HepG2 (cell line): ENCODE measurements at regions not wholly inside any gene's neighbourhood (a gene's known extent, or its start where the extent isn't known, plus 50 kb on each side); places are given as distances from the start of the nearest gene placed in this dataset.

ENCODE experiments used
- ATAC-seq: fragments of 200-7000 bp; cut with Tn5 transposase; 3 replicates; pipeline ENCODE4 v1.9.1; 2020; ENCODE audit warnings: mild to moderate bottlenecking, moderate library complexity
- BruUV-seq: library from RNA; stranded (reverse); fragments of 400-500 nt; replicated peaks from 2 replicates; lab custom pipeline; 2021; lab: Mats Ljungman, UMichigan
- CTCF ChIA-PET: fragments of 300-600 bp; formaldehyde crosslinking; extraction: SDS; loops from one replicate; lab custom pipeline; 2021; ENCODE audit warnings: low total read pairs, inconsistent platforms, low intra/inter-chr PET ratio; lab: Yijun Ruan, JAX
- POLR2A ChIA-PET: fragments of 350-600 bp; sonication (Branson Sonifier 250); formaldehyde crosslinking; loops from one replicate; lab custom pipeline; 2020; ENCODE audit warnings: antibody characterized with exemption, inconsistent platforms; lab: Yijun Ruan, JAX
- DNase-seq: peaks from one replicate; pipeline ENCODE4 v3.0.0-alpha.2; 2015; ENCODE audit warnings: low spot score
- FAIRE-seq: peaks from 3 replicates; lab custom pipeline; 2011; peaks lifted over from hg19 to GRCh38; lab: Jason Lieb, UNC
- H2AFZ ChIP-seq: one replicate; pipeline ENCODE4 v1.6.1; 2011; ENCODE audit warnings: low read length, inconsistent platforms
- H3K27ac ChIP-seq: fragments of 300-600 bp; 3 replicates; pipeline ENCODE4 v1.8.0; 2011; ENCODE audit warnings: mixed run types, mild to moderate bottlenecking, mixed read lengths, low read length, inconsistent platforms; ENCODE audit not compliant: insufficient read depth; ENCODE audit errors: extremely low read length
- H3K27me3 ChIP-seq, 2 experiments: fragments of 200-600 bp in 1 of 2; 2 replicates in 1 of 2; 3 replicates in 1 of 2; pipeline versions ENCODE4 v1.6.0 to v1.8.0; 2011; ENCODE audit warnings: low read length in 2 of 2, mild to moderate bottlenecking in 2 of 2, moderate library complexity in 2 of 2, inconsistent platforms in 1 of 2; ENCODE audit not compliant: insufficient read depth in 2 of 2, control insufficient read depth in 1 of 2
- H3K36me3 ChIP-seq, 2 experiments: fragments of 200-600 bp in 1 of 2; replicated peaks in 1 of 2; 2 replicates in 1 of 2; 3 replicates in 1 of 2; pipeline versions ENCODE4 v1.5.1 to v1.8.0; 2011; ENCODE audit warnings: low read length in 2 of 2, inconsistent platforms in 1 of 2; ENCODE audit not compliant: insufficient read depth in 2 of 2, control insufficient read depth in 1 of 2
- H3K4me1 ChIP-seq: 2 replicates; pipeline ENCODE4 v1.5.1; 2012; ENCODE audit warnings: low read length, inconsistent platforms; ENCODE audit not compliant: insufficient read depth
- H3K4me2 ChIP-seq: 2 replicates; pipeline ENCODE4 v1.6.0; 2011; ENCODE audit warnings: low read depth, low read length, inconsistent platforms
- H3K4me3 ChIP-seq, 3 experiments: fragments of 200-600 bp in 1 of 3; sonication (generic), shearing (Covaris generic) in 1 of 3; replicated peaks in 1 of 3; 2 replicates each; pipeline ENCODE4 v1.5.1; 2011 to 2016; ENCODE audit warnings: low read length in 3 of 3, inconsistent platforms in 2 of 3, low read depth in 2 of 3, mild to moderate bottlenecking in 2 of 3, control low read depth in 1 of 3, mixed read lengths in 1 of 3; ENCODE audit not compliant: insufficient read depth in 1 of 3
- H3K79me2 ChIP-seq: one replicate; pipeline ENCODE4 v1.6.1; 2011; ENCODE audit warnings: low read length, inconsistent platforms; ENCODE audit not compliant: insufficient read depth
- H3K9ac ChIP-seq: 2 replicates; pipeline ENCODE4 v1.6.0; 2011; ENCODE audit warnings: mild to moderate bottlenecking, low read depth, low read length, inconsistent platforms; ENCODE audit not compliant: insufficient read depth
- H3K9me3 ChIP-seq: 2 replicates; pipeline ENCODE4 v1.5.1; 2012; ENCODE audit warnings: mild to moderate bottlenecking, low read length
- H4K20me1 ChIP-seq: 2 replicates; pipeline ENCODE4 v1.6.0; 2011; ENCODE audit warnings: inconsistent platforms, mild to moderate bottlenecking, low read length, moderate library complexity; ENCODE audit not compliant: insufficient read depth
- BCL6 ChIP-seq: IDR thresholded peaks from 2 replicates; pipeline ENCODE4 v1.6.1; 2016; ENCODE audit warnings: missing genetic modification reagents, missing compliant biosample characterization
- FOXK2 ChIP-seq: fragments of 450-650 bp; IDR thresholded peaks from 2 replicates; pipeline ENCODE4 v1.6.1; 2016
- HNF1B ChIP-seq: sonication (generic); formaldehyde crosslinking; IDR thresholded peaks from 2 replicates; pipeline ENCODE4 v1.5.1; 2020; ENCODE audit warnings: mild to moderate bottlenecking, moderate library complexity, missing genetic modification reagents
- PLRG1 ChIP-seq: fragments of 450-650 bp; conservative IDR thresholded peaks from 2 replicates; pipeline ENCODE4 v1.6.1; 2016
- RARG ChIP-seq: sonication (generic); formaldehyde crosslinking; IDR thresholded peaks from 2 replicates; pipeline ENCODE4 v1.4.0; 2020; ENCODE audit warnings: low read depth, mild to moderate bottlenecking, missing genetic modification reagents
- SNRNP70 ChIP-seq: fragments of 200-400 bp; formaldehyde crosslinking; IDR thresholded peaks from 2 replicates; pipeline ENCODE4 v1.6.1; 2017; ENCODE audit warnings: mild to moderate bottlenecking, low read depth, low read length, moderate library complexity
- TBL1XR1 ChIP-seq: fragments of 150-350 bp; IDR thresholded peaks from 2 replicates; pipeline ENCODE4 v1.6.1; 2014; ENCODE audit warnings: borderline replicate concordance, low read length; ENCODE audit not compliant: partially characterized antibody
- TBP ChIP-seq: sonication (generic); formaldehyde crosslinking; IDR thresholded peaks from 2 replicates; pipeline ENCODE4 v1.5.0; 2020; ENCODE audit warnings: missing genetic modification reagents
- TFDP2 ChIP-seq: sonication (generic); formaldehyde crosslinking; IDR thresholded peaks from 2 replicates; pipeline ENCODE4 v1.4.0; 2020; ENCODE audit warnings: missing genetic modification reagents
- WGBS: methylation state at CpG from one replicate; pipeline ENCODE4 v1.1.6; 2017; ENCODE audit warnings: low lambda C conversion rate; 5-methylcytosine and 5-hydroxymethylcytosine counted together
- in situ Hi-C: cut with HindIII; loops from 2 replicates; pipeline ENCODE4 v1.10.0; 2017; ENCODE audit warnings: low pct_unique_long_range_greater_than_20kb; ENCODE audit not compliant: extremely low pct_ligation_motif_present
- intact Hi-C: fragments of 100-400 bp; cut with micrococcal nuclease; formaldehyde crosslinking; loops from one replicate; pipeline ENCODE4 v1.10.0; 2022; ENCODE audit not compliant: unreplicated experiment

DNA sequence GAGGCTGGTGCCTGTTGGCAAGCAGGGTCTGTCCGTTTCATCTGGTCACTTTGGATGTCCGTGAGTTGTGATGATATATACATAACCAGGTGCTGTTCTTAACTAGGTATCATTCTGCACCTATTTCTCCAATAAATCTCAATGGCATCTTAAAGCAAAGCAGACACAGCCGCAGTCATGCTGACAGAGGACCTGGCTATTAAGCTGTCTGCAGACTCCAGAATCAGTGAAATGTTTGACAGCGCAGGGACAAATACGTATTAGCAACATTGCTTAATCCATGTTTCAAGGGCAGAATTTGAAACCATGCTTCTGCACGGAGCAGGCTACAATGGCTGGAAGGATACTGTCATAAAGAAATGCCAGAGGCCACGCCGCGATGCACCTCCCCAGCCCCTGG is 414.6 kb downstream of the ZNF516 start:
- no peaks in the 10 kb centered on the region for H3K79me2 ChIP-seq
- H3K27ac ChIP-seq, result no peak overlapping the region
- ChIA-PET CTCF (no interaction called here), POLR2A (no interaction called here)
- 56% methylated on average over 9 of the region's 9 CpGs for WGBS
- H4K20me1 ChIP-seq, result no peaks in the 10 kb centered on the region
- no peaks in the 10 kb centered on the region for H3K9me3 ChIP-seq
- H3K4me3 ChIP-seq, result no peak overlapping the region
- no peaks in the 10 kb centered on the region for H3K36me3 ChIP-seq
- intact Hi-C loops (no loop called here), in situ Hi-C loops (no loop called here)
- no peak for TF ChIP-seq BCL6 (CRISPR knock-in tag)
- no peak for TF ChIP-seq TFDP2
- TF ChIP-seq RARG, result no peak
- TF ChIP-seq SNRNP70, result no peak
- no peak for TF ChIP-seq FOXK2
- no peak for TF ChIP-seq PLRG1
- no peak for TF ChIP-seq TBL1XR1
- TF ChIP-seq TBP (CRISPR knock-in tag), result no peak
- TF ChIP-seq HNF1B (CRISPR knock-in tag), result no peak
- H3K27me3 ChIP-seq, result no peaks in the 10 kb centered on the region; a peak in 1 of 5 replicates
- no peak for ATAC-seq
- H2AFZ ChIP-seq, result no peak overlapping the region
- no peaks in the 10 kb centered on the region for H3K4me1 ChIP-seq
- no peak for DNase-seq
- H3K4me2 ChIP-seq, result no peak overlapping the region
- no peak overlapping the region for H3K9ac ChIP-seq
- FAIRE-seq, result no peak
- BruUV-seq, result no TSS peak
